OCI-LY1 (cell line): ENCODE measurements at regions not wholly inside any gene's neighbourhood (a gene's known extent, or its start where the extent isn't known, plus 50 kb on each side); places are given as distances from the start of the nearest gene placed in this dataset.
"Not testable (repeated sequence)": the region's sequence is repeated elsewhere in the genome, so short reads cannot be mapped to it uniquely, and the experiment has no call there.

ENCODE experiments used
- H2AFZ ChIP-seq: fragments of 200-600 bp; sonication (generic), shearing (Covaris generic); 2 replicates; pipeline ENCODE4 v1.6.0; 2014; ENCODE audit warnings: antibody characterized with exemption, mild to moderate bottlenecking, low read length
- H3F3A ChIP-seq: fragments of 200-600 bp; sonication (generic), shearing (Covaris generic); 2 replicates; pipeline ENCODE4 v1.6.0; 2014; ENCODE audit warnings: mild to moderate bottlenecking, antibody characterized with exemption, low read length, moderate library complexity; ENCODE audit not compliant: insufficient read depth
- H3K27ac ChIP-seq: fragments of 200-600 bp; sonication (generic); 2 replicates; pipeline ENCODE4 v1.5.1; 2014; ENCODE audit warnings: low read length, mixed run types, mild to moderate bottlenecking, low read depth; ENCODE audit not compliant: poor library complexity, severe bottlenecking
- H3K27me3 ChIP-seq: fragments of 200-600 bp; sonication (generic); 2 replicates; pipeline ENCODE4 v1.6.0; 2014; ENCODE audit warnings: antibody characterized with exemption, mild to moderate bottlenecking, low read length, moderate library complexity; ENCODE audit not compliant: insufficient read depth
- H3K36me3 ChIP-seq: fragments of 200-600 bp; sonication (generic); 2 replicates; pipeline ENCODE4 v1.6.1; 2014; ENCODE audit warnings: mild to moderate bottlenecking, antibody characterized with exemption, low read length, moderate library complexity, mixed read lengths; ENCODE audit not compliant: insufficient read depth
- H3K4me1 ChIP-seq: fragments of 200-600 bp; sonication (generic); 2 replicates; pipeline ENCODE4 v1.5.1; 2014; ENCODE audit warnings: mild to moderate bottlenecking, low read length, moderate library complexity; ENCODE audit not compliant: insufficient read depth, severe bottlenecking
- H3K4me2 ChIP-seq: fragments of 200-600 bp; sonication (generic), shearing (Covaris generic); 2 replicates; pipeline ENCODE4 v1.6.1; 2014; ENCODE audit warnings: low read length
- H3K4me3 ChIP-seq: fragments of 200-600 bp; sonication (generic); 2 replicates; pipeline ENCODE4 v1.5.1; 2014; ENCODE audit warnings: low read length, low read depth, mild to moderate bottlenecking, mixed read lengths; ENCODE audit not compliant: poor library complexity, severe bottlenecking
- H3K79me2 ChIP-seq: fragments of 200-600 bp; shearing (Covaris generic); 2 replicates; pipeline ENCODE4 v1.6.1; 2016; ENCODE audit warnings: mixed run types, low read length, mixed read lengths; ENCODE audit not compliant: insufficient read depth
- H3K9ac ChIP-seq: fragments of 200-600 bp; sonication (generic), shearing (Covaris generic); 2 replicates; pipeline ENCODE4 v1.6.1; 2014; ENCODE audit warnings: mild to moderate bottlenecking, low read length, mixed read lengths
- H3K9me2 ChIP-seq: fragments of 200-600 bp; sonication (generic), shearing (Covaris generic); 2 replicates; pipeline ENCODE4 v1.6.1; 2014; ENCODE audit warnings: low read depth, mild to moderate bottlenecking, low read length, mixed read lengths
- H3K9me3 ChIP-seq: fragments of 200-600 bp; shearing (Covaris generic); 2 replicates; pipeline ENCODE4 v1.6.1; 2014; ENCODE audit warnings: low read length, mixed read lengths
- H4K20me1 ChIP-seq: fragments of 200-600 bp; sonication (generic), shearing (Covaris generic); 2 replicates; pipeline ENCODE4 v1.6.0; 2016; ENCODE audit warnings: mild to moderate bottlenecking, low read length; ENCODE audit not compliant: insufficient read depth
- CTCF ChIP-seq: fragments of 200-600 bp; sonication (generic), shearing (Covaris generic); IDR thresholded peaks from 2 replicates; pipeline ENCODE4 v1.5.1; 2017; ENCODE audit warnings: mild to moderate bottlenecking, antibody characterized with exemption, low read length, moderate library complexity, mixed read lengths
- EZH2 ChIP-seq: fragments of 200-600 bp; sonication (generic), shearing (Covaris generic); IDR thresholded peaks from 2 replicates; pipeline ENCODE4 v1.8.0; 2017; ENCODE audit warnings: borderline replicate concordance, mixed run types, mild to moderate bottlenecking, antibody characterized with exemption, low read length, moderate library complexity, mixed read lengths

- Histone ChIP-seq H3K9ac (no peak overlapping the region), H4K20me1 (no peaks in the 10 kb centered on the region), H3K36me3 (no peaks in the 10 kb centered on the region), H3K4me3 (no peak overlapping the region), H3F3A (no peaks in the 10 kb centered on the region), H3K27ac (no peak overlapping the region), H3K9me2 (no peaks in the 10 kb centered on the region), H3K9me3 (no peaks in the 10 kb centered on the region), H2AFZ (no peak overlapping the region), H3K79me2 (no peaks in the 10 kb centered on the region), H3K4me2 (no peak overlapping the region), H3K4me1 (no peaks in the 10 kb centered on the region), H3K27me3 (no peaks in the 10 kb centered on the region)
- TF ChIP-seq CTCF (no peak), EZH2 (no peak)
Observed at GRCh38 chr5:117732264-117732663, 1157.6 kb upstream of the SEMA6A start.

GRCh38 chr5:117731446-117731845, 1156.8 kb upstream of the SEMA6A start:
- Histone ChIP-seq H4K20me1 (no peaks in the 10 kb centered on the region), H3K36me3 (no peaks in the 10 kb centered on the region), H2AFZ (no peak overlapping the region), H3K27ac (no peak overlapping the region), H3K4me3 (no peak overlapping the region), H3K27me3 (no peaks in the 10 kb centered on the region), H3K4me1 (no peaks in the 10 kb centered on the region), H3K79me2 (no peaks in the 10 kb centered on the region), H3K4me2 (no peak overlapping the region), H3K9me3 (no peaks in the 10 kb centered on the region), H3F3A (no peaks in the 10 kb centered on the region), H3K9me2 (no peaks in the 10 kb centered on the region), H3K9ac (no peak overlapping the region)
- no peak for TF ChIP-seq CTCF
- no peak for TF ChIP-seq EZH2

- H3K4me1 ChIP-seq, H3K9ac ChIP-seq, H3K27me3 ChIP-seq, H3F3A ChIP-seq, H3K79me2 ChIP-seq, H3K9me2 ChIP-seq, H3K4me2 ChIP-seq, H4K20me1 ChIP-seq, H2AFZ ChIP-seq, H3K27ac ChIP-seq, H3K9me3 ChIP-seq, H3K36me3 ChIP-seq, H3K4me3 ChIP-seq: not testable (repeated sequence)
Observed at GRCh38 chr5:117720784-117721183, 1146.2 kb upstream of the SEMA6A start.

DNA sequence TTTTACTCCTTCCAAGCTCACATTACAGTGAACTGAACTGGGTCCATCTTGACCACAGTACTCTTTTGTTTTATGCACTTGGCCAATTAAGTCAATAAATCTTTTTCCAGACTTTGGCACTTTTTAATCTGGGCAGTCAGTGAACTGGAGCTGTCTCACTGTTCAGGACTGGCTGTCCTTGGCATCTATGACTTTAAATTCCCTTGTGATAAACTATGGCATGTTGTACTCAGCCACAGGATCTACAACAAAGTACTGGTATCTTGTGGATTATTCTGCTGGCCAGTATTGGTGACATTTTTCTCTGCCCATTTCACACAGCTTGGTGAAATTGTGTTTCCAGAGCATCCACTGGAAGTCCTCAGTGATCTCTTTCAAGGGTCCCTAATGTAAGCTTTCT, 1144.8 kb upstream of the SEMA6A start:
- Histone ChIP-seq H3K9ac (no peak overlapping the region), H3K4me1 (no peaks in the 10 kb centered on the region), H3K9me3 (0 out of 2 replicates have a peak, but pooled peaks cover 5% of the 10 kb centered on the region), H3K27me3 (no peaks in the 10 kb centered on the region), H4K20me1 (no peaks in the 10 kb centered on the region), H3K4me3 (no peak overlapping the region), H3K36me3 (no peaks in the 10 kb centered on the region), H3K27ac (no peak overlapping the region), H2AFZ (no peak overlapping the region), H3K4me2 (no peak overlapping the region), H3K79me2 (no peaks in the 10 kb centered on the region), H3F3A (no peaks in the 10 kb centered on the region), H3K9me2 (no peaks in the 10 kb centered on the region)
- TF ChIP-seq CTCF (no peak), EZH2 (no peak)
